ENCODE measurements at regions not wholly inside any gene's neighbourhood (a gene's known extent, or its start where the extent isn't known, plus 50 kb on each side); places are given as distances from the start of the nearest gene placed in this dataset.
A peak's percentile ranks its signal among the peaks of the same experiment; 100 is the strongest.
"Not testable (repeated sequence)": the region's sequence is repeated elsewhere in the genome, so short reads cannot be mapped to it uniquely, and the experiment has no call there.

- no peak for DNase-seq (ENCODE audit: low read depth)
- TF ChIP-seq CTCF (conservative IDR thresholded peaks at IDR 0.05; ENCODE audit: low read depth, low read length) = no peak
- H3K4me3 ChIP-seq (ENCODE audit: low read depth, low read length) = no peak overlapping the region
Measured at GRCh38 chr5:62896121-62896893, 317.7 kb downstream of the LRRC70 start.

- TF ChIP-seq CTCF (conservative IDR thresholded peaks at IDR 0.05; ENCODE audit: low read depth, low read length) = no peak
- no peak overlapping the region for H3K4me3 ChIP-seq (ENCODE audit: low read depth, low read length)
- peak; percentile 26 for DNase-seq (ENCODE audit: low read depth)
Measured at GRCh38 chr5:62886603-62887315, 308.1 kb downstream of the LRRC70 start.

DNA sequence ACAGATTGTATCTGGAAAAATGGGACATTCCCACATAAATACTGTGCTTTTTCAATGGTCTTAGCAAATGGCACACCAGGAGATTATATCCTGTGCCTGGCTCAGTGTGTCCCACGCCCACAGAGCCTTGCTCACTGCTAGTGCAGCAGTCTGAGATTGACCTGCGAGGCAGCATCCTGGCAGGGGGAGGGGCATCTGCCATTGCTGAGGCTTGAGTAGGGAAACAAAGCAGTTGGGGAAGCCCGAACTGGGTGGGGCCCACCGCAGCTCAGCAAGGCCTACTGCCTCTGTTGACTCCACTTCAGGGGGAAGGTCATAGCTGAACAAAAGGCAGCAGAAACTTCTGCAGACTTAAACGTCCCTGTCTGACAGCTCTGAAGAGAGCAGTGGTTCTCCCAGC is 258.7 kb downstream of the LRRC70 start:
- not testable (repeated sequence) for H3K4me3 ChIP-seq (ENCODE audit: low read depth, low read length); DNase-seq (ENCODE audit: low read depth)

DNA sequence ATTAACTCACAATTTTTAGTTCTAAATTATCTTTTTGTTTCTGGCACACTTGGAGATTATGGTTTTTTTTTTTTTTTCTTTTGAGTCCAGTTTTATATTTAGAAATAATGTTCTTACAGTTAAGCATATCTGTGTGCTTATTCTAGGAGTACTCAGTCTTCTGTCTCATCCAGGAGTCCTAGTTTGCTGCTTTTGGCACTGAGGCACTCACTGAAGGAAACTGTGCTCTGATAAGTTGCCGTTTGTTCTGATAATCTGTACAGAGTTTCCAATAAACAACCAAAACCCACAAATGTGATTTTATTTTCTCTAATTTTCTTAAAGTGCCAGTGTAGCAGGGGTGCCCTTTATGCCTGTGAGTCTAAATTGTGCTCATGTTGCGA is 251.0 kb downstream of the LRRC70 start:
- no peak overlapping the region for H3K4me3 ChIP-seq (ENCODE audit: low read depth, low read length)
- DNase-seq (ENCODE audit: low read depth) = no peak
- TF ChIP-seq CTCF (conservative IDR thresholded peaks at IDR 0.05; ENCODE audit: low read depth, low read length) = no peak

GRCh38 chr5:62828742-62829603 is 250.4 kb downstream of the LRRC70 start:
- no peak overlapping the region for H3K4me3 ChIP-seq (ENCODE audit: low read depth, low read length)
- no peak for TF ChIP-seq CTCF (conservative IDR thresholded peaks at IDR 0.05; ENCODE audit: low read depth, low read length)
- no peak for DNase-seq (ENCODE audit: low read depth)

GRCh38 chr5:62825623-62826220 is 247.1 kb downstream of the LRRC70 start:
- DNase-seq (ENCODE audit: low read depth) = no peak
- no peak for TF ChIP-seq CTCF (conservative IDR thresholded peaks at IDR 0.05; ENCODE audit: low read depth, low read length)
- no peak overlapping the region for H3K4me3 ChIP-seq (ENCODE audit: low read depth, low read length)

GRCh38 chr5:62824936-62825335 is 246.3 kb downstream of the LRRC70 start:
- no peak for DNase-seq (ENCODE audit: low read depth)
- H3K4me3 ChIP-seq (ENCODE audit: low read depth, low read length) = no peak overlapping the region
- no peak for TF ChIP-seq CTCF (conservative IDR thresholded peaks at IDR 0.05; ENCODE audit: low read depth, low read length)

- not testable (repeated sequence) for H3K4me3 ChIP-seq (ENCODE audit: low read depth, low read length); DNase-seq (ENCODE audit: low read depth)
Measured at GRCh38 chr5:62817043-62817442, 238.4 kb downstream of the LRRC70 start.

All from choroid plexus epithelial cell (primary cell).